GM12873 (cell line): ENCODE measurements at regions not wholly inside any gene's neighbourhood (a gene's known extent, or its start where the extent isn't known, plus 50 kb on each side); places are given as distances from the start of the nearest gene placed in this dataset.

Source experiments
- TF ChIP-seq, protein P1 (sequence below): IDR thresholded peaks from 2 replicates; pipeline ENCODE4 v1.5.1; 2012; ENCODE audit warnings: low read depth, mild to moderate bottlenecking, moderate library complexity, low read length, control low read depth; ENCODE audit not compliant: insufficient read depth; ENCODE audit errors: missing control alignments

GRCh38 chr17:36741019-36741902 is 139.9 kb downstream of the MRM1 start:
- TF ChIP-seq, protein P1, sequence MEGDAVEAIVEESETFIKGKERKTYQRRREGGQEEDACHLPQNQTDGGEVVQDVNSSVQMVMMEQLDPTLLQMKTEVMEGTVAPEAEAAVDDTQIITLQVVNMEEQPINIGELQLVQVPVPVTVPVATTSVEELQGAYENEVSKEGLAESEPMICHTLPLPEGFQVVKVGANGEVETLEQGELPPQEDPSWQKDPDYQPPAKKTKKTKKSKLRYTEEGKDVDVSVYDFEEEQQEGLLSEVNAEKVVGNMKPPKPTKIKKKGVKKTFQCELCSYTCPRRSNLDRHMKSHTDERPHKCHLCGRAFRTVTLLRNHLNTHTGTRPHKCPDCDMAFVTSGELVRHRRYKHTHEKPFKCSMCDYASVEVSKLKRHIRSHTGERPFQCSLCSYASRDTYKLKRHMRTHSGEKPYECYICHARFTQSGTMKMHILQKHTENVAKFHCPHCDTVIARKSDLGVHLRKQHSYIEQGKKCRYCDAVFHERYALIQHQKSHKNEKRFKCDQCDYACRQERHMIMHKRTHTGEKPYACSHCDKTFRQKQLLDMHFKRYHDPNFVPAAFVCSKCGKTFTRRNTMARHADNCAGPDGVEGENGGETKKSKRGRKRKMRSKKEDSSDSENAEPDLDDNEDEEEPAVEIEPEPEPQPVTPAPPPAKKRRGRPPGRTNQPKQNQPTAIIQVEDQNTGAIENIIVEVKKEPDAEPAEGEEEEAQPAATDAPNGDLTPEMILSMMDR, result no peak

GRCh38 chr17:36742267-36743000 is 141.1 kb downstream of the MRM1 start:
- TF ChIP-seq, protein P1, result no peak

DNA sequence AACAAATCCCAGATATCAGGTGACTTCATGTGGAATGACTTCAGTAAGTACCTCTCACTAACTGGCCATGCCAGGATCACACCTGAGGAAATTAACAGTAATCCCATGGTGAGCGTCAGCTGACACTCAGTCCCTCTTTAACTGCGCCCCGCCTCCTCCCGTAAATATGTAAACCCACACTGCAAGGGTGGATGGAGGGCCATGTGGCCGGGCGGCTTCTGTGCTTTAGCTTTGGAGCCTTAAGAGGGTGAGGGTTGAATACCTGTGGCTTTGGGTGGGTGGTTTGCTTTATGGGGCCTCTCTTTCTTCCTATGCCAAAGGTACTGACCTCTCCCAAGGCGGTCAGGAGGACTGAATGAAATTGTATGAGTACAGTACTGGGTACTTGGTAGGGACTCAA is 141.7 kb downstream of the MRM1 start:
- TF ChIP-seq, protein P1, result no peak

DNA sequence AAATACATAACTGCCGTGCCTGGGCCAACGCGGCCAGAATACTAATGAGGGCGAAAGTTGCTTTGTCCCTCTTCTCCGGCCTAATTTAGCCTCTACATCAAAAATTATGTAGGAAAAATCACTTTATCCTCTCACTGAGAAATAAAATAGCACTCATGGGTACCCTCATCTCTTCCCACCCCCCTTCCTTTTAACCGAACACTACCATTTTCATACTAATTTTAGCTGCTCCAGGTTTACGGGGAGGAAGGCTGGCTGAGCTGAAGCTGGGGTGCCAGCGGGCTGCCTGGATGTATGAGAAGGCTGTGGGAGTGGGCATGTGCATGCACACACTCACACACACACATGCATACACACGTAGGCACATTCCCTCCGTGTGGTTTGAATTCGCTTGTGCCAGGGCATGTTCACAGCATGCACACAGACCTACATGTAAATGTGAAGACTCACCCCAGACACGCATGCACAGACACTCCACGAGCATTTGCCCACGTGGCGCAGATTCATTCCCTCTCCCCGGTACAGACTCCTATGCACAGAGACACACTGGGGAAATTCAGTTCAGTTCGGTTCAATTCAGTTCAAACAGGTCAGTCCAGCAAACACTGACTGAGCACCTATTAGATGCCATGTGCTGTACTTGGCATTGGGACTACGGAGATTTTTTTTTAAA is 145.1 kb downstream of the MRM1 start:
- TF ChIP-seq, protein P1, result no peak

GRCh38 chr17:36747861-36748260 is 146.5 kb downstream of the MRM1 start:
- TF ChIP-seq, protein P1, result no peak

- TF ChIP-seq, protein P1, result no peak
Measured at GRCh38 chr17:36748272-36748671, 146.9 kb downstream of the MRM1 start.

GRCh38 chr17:36749493-36749892 is 148.1 kb downstream of the MRM1 start:
- TF ChIP-seq, protein P1, result no peak
